Liver (tissue), 8 donors: ENCODE measurements at regions not wholly inside any gene's neighbourhood (a gene's known extent, or its start where the extent isn't known, plus 50 kb on each side); places are given as distances from the start of the nearest gene placed in this dataset.

Source experiments
- DNase-seq: peaks from one replicate; pipeline ENCODE4 v3.0.0-alpha.2; 2017; ENCODE audit warnings: low spot score
- H3K27ac ChIP-seq, 2 donors: one replicate each; pipeline ENCODE4 v1.7.0; 2013; ENCODE audit warnings: inconsistent platforms in 2 of 2, low read length in 2 of 2, control low read depth in 1 of 2, low read depth in 1 of 2, mild to moderate bottlenecking in 1 of 2
- H3K27me3 ChIP-seq, 4 donors: one replicate each; pipeline versions ENCODE4 v1.6.1 to v1.7.0; 2013; ENCODE audit warnings: low read length in 3 of 4, inconsistent platforms in 1 of 4, mild to moderate bottlenecking in 1 of 4, moderate library complexity in 1 of 4; ENCODE audit not compliant: control insufficient read depth in 4 of 4, insufficient read depth in 4 of 4
- H3K36me3 ChIP-seq, 4 donors: one replicate each; pipeline versions ENCODE4 v1.6.1 to v1.7.0; 2013; ENCODE audit warnings: low read length in 3 of 4, mild to moderate bottlenecking in 3 of 4, low read depth in 1 of 4, moderate library complexity in 1 of 4; ENCODE audit not compliant: control insufficient read depth in 4 of 4, insufficient read depth in 3 of 4
- H3K4me1 ChIP-seq, 4 donors: one replicate each; pipeline versions ENCODE4 v1.6.1 to v1.7.0; 2013; ENCODE audit warnings: low read length in 3 of 4, mild to moderate bottlenecking in 3 of 4, moderate library complexity in 1 of 4; ENCODE audit not compliant: control insufficient read depth in 4 of 4, insufficient read depth in 4 of 4
- H3K4me3 ChIP-seq, 3 donors: one replicate each; pipeline versions ENCODE4 v1.6.1 to v1.7.0; 2013; ENCODE audit warnings: low read length in 3 of 3, control low read depth in 1 of 3, low read depth in 1 of 3, mild to moderate bottlenecking in 1 of 3
- H3K9ac ChIP-seq, 2 donors: one replicate each; pipeline ENCODE4 v1.7.0; 2013; ENCODE audit warnings: low read length in 2 of 2, mild to moderate bottlenecking in 2 of 2, moderate library complexity in 2 of 2, control low read depth in 1 of 2, low read depth in 1 of 2
- H3K9me3 ChIP-seq, 4 donors: one replicate each; pipeline versions ENCODE4 v1.6.1 to v1.7.0; 2013; ENCODE audit warnings: low read length in 3 of 4; ENCODE audit not compliant: control insufficient read depth in 4 of 4
- EGR1 ChIP-seq, 2 donors: IDR thresholded peaks; 2 replicates each; pipeline ENCODE4 v1.6.1; 2016 to 2018; ENCODE audit warnings: antibody characterized with exemption in 2 of 2, low read depth in 2 of 2
- FOXA2 ChIP-seq: IDR thresholded peaks from 2 replicates; pipeline ENCODE4 v1.6.1; 2016; ENCODE audit warnings: antibody characterized with exemption
- HNF4A ChIP-seq, 2 donors: conservative IDR thresholded peaks; 2 replicates each; pipeline ENCODE4 v1.6.1; 2016; ENCODE audit warnings: antibody characterized with exemption in 2 of 2, mild to moderate bottlenecking in 2 of 2
- HNF4G ChIP-seq: IDR thresholded peaks from 2 replicates; pipeline ENCODE4 v1.6.1; 2016; ENCODE audit warnings: antibody characterized with exemption
- JUND ChIP-seq, 2 donors: IDR thresholded peaks; 2 replicates each; pipeline ENCODE4 v1.6.1; 2016; ENCODE audit warnings: antibody characterized with exemption in 2 of 2
- NR2F2 ChIP-seq: IDR thresholded peaks from 2 replicates; pipeline ENCODE4 v1.6.1; 2016; ENCODE audit warnings: antibody characterized with exemption
- RAD21 ChIP-seq, 2 donors: IDR thresholded peaks; 2 replicates each; pipeline ENCODE4 v1.6.1; 2016; ENCODE audit warnings: antibody characterized with exemption in 2 of 2, mild to moderate bottlenecking in 2 of 2
- RXRA ChIP-seq, 2 donors: IDR thresholded peaks; 2 replicates each; pipeline ENCODE4 v1.6.1; 2017 to 2018; ENCODE audit warnings: antibody characterized with exemption in 2 of 2, mild to moderate bottlenecking in 1 of 2
- SP1 ChIP-seq: IDR thresholded peaks from 2 replicates; pipeline ENCODE4 v1.6.1; 2018; ENCODE audit warnings: antibody characterized with exemption, mild to moderate bottlenecking
- TAF1 ChIP-seq: conservative IDR thresholded peaks from 2 replicates; pipeline ENCODE4 v1.6.1; 2016; ENCODE audit warnings: antibody characterized with exemption, mild to moderate bottlenecking
- YY1 ChIP-seq: IDR thresholded peaks from 2 replicates; pipeline ENCODE4 v1.6.1; 2016; ENCODE audit warnings: antibody characterized with exemption, mild to moderate bottlenecking
- WGBS: extraction: QIAGEN DNeasy Blood & Tissue Kit; methylation state at CpG from one replicate; pipeline ENCODE4 v1.1.7; 2013; 5-methylcytosine and 5-hydroxymethylcytosine counted together
- TF ChIP-seq, protein P1 (sequence below): IDR thresholded peaks from 2 replicates; pipeline ENCODE4 v1.6.1; 2016; ENCODE audit warnings: antibody characterized with exemption
- TF ChIP-seq, protein P2 (sequence below): IDR thresholded peaks from 2 replicates; pipeline ENCODE4 v1.6.1; 2016; ENCODE audit warnings: antibody characterized with exemption
- TF ChIP-seq, protein P3 (sequence below): fragments of 150-350 bp; IDR thresholded peaks from 2 replicates; pipeline ENCODE4 v1.5.1; 2017; ENCODE audit warnings: improper control_type of control experiment, low read depth, low read length; ENCODE audit not compliant: missing input control
- TF ChIP-seq, protein P4 (sequence below): IDR thresholded peaks from 2 replicates; pipeline ENCODE4 v1.6.1; 2016; ENCODE audit warnings: antibody characterized with exemption, mild to moderate bottlenecking
- donor health status: healthy.
- donor health status: healthy.
- donor health status: healthy.
- donor health status: healthy.
- donor health status: healthy.

DNA sequence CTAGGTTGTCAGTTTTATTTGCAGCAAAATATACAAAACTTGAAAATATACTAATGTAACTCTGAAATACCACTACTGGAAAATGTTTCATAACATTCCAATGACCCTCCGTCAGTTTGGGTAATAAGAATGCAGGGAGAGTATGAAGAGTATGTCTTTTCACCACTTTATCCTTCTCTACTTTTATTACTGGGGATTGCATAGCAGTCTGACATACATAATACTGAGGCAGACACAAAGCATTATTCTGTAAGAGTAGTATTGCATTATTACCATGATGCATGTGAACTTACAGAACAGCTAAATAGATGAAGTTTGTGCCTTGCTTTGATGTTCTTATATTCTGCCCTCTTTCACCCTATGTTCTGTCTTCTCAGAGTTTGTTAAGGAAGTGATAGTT, 151.8 kb upstream of the TPK1 start:
- TF ChIP-seq RXRA (IDR thresholded peaks at IDR 0.05): no peak
- no peak for TF ChIP-seq JUND (IDR thresholded peaks at IDR 0.05)
- no peak for TF ChIP-seq HNF4A (conservative IDR thresholded peaks at IDR 0.05)
- TF ChIP-seq YY1: no peak
- no peaks in the 10 kb centered on the region for H3K4me1 ChIP-seq
- WGBS: 74% methylated on average over 1 of the region's 1 CpG

DNA sequence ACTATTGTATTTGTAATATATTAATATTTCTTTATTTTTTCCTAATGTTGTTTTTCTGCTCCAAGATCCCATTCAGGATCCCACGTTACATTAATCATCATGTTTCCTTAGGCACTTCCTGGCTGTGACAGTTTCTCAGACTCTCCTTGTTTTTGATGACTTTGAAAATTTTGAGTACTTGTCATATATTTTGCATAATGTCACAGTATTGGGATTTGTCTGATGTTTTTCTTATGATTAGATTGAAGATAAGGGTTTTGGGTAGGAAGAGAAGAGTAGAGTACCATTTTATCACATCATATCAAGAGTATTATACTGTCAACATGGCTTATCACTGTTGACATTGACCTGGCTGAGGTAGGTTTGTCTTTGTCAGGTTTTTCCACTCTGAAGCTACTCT, 146.3 kb upstream of the TPK1 start:
- TF ChIP-seq TAF1 (no peak), JUND (IDR thresholded peaks at IDR 0.05) (no peak), HNF4G (no peak), NR2F2 (no peak), RXRA (IDR thresholded peaks at IDR 0.05) (no peak), SP1 (no peak), FOXA2 (no peak), HNF4A (conservative IDR thresholded peaks at IDR 0.05) (no peak), YY1 (no peak), RAD21 (IDR thresholded peaks at IDR 0.05) (no peak)
- TF ChIP-seq, protein P1, sequence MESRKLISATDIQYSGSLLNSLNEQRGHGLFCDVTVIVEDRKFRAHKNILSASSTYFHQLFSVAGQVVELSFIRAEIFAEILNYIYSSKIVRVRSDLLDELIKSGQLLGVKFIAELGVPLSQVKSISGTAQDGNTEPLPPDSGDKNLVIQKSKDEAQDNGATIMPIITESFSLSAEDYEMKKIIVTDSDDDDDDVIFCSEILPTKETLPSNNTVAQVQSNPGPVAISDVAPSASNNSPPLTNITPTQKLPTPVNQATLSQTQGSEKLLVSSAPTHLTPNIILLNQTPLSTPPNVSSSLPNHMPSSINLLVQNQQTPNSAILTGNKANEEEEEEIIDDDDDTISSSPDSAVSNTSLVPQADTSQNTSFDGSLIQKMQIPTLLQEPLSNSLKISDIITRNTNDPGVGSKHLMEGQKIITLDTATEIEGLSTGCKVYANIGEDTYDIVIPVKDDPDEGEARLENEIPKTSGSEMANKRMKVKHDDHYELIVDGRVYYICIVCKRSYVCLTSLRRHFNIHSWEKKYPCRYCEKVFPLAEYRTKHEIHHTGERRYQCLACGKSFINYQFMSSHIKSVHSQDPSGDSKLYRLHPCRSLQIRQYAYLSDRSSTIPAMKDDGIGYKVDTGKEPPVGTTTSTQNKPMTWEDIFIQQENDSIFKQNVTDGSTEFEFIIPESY: no peak
- Histone ChIP-seq H3K9ac (no peak overlapping the region), H3K27me3 (no peaks in the 10 kb centered on the region), H3K4me1 (no peaks in the 10 kb centered on the region), H3K36me3 (no peaks in the 10 kb centered on the region), H3K4me3 (no peak overlapping the region), H3K27ac (no peak overlapping the region), H3K9me3 (no peaks in the 10 kb centered on the region)
- 35% methylated on average over 1 of the region's 1 CpG for WGBS
- DNase-seq: no peak

More for the DNA sequence above, 151.8 kb upstream of the TPK1 start:
- H3K36me3 ChIP-seq: no peaks in the 10 kb centered on the region
- H3K27me3 ChIP-seq: no peaks in the 10 kb centered on the region
- H3K9me3 ChIP-seq: no peaks in the 10 kb centered on the region
- H3K9ac ChIP-seq: no peak overlapping the region
- H3K4me3 ChIP-seq: no peak overlapping the region
- H3K27ac ChIP-seq: no peak overlapping the region
- no peak for DNase-seq

DNA sequence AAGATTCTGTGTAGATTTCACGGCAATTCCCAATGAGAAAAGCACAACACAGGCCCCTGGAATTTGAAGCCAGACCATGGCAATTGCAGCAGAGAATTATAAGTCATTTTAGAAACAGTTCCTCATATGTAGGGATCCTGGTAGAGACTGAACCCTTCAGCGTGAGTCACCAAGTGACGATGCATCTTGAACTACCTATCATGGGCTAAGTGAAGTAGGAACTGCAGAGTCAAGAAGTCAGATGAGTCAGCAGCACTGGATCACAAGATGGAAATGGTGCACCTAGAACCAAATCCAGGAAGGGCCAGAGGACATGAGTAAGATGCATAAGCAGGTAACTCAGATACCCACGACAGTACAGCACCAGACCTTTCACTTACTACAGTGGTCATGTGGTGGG, 140.0 kb upstream of the TPK1 start:
- Histone ChIP-seq H3K36me3 (no peaks in the 10 kb centered on the region), H3K9ac (no peak overlapping the region), H3K4me3 (no peak overlapping the region), H3K9me3 (peaks cover 0 to 2% (median 0%) of the 10 kb centered on the region in 4 donors), H3K4me1 (no peaks in the 10 kb centered on the region), H3K27ac (no peak overlapping the region), H3K27me3 (peaks cover 0 to 3% (median 0%) of the 10 kb centered on the region in 4 donors)
- TF ChIP-seq, protein P1: no peak
- no peak for TF ChIP-seq SP1
- TF ChIP-seq, protein P2, sequence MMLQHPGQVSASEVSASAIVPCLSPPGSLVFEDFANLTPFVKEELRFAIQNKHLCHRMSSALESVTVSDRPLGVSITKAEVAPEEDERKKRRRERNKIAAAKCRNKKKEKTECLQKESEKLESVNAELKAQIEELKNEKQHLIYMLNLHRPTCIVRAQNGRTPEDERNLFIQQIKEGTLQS: no peak
- TF ChIP-seq JUND (IDR thresholded peaks at IDR 0.05): no peak
- TF ChIP-seq HNF4A (conservative IDR thresholded peaks at IDR 0.05): no peak
- TF ChIP-seq, protein P3, sequence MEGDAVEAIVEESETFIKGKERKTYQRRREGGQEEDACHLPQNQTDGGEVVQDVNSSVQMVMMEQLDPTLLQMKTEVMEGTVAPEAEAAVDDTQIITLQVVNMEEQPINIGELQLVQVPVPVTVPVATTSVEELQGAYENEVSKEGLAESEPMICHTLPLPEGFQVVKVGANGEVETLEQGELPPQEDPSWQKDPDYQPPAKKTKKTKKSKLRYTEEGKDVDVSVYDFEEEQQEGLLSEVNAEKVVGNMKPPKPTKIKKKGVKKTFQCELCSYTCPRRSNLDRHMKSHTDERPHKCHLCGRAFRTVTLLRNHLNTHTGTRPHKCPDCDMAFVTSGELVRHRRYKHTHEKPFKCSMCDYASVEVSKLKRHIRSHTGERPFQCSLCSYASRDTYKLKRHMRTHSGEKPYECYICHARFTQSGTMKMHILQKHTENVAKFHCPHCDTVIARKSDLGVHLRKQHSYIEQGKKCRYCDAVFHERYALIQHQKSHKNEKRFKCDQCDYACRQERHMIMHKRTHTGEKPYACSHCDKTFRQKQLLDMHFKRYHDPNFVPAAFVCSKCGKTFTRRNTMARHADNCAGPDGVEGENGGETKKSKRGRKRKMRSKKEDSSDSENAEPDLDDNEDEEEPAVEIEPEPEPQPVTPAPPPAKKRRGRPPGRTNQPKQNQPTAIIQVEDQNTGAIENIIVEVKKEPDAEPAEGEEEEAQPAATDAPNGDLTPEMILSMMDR: no peak
- no peak for TF ChIP-seq EGR1 (IDR thresholded peaks at IDR 0.05; ENCODE audit: low read depth in 2 of 2)
- TF ChIP-seq TAF1: no peak
- TF ChIP-seq YY1: no peak
- TF ChIP-seq FOXA2: no peak
- TF ChIP-seq HNF4G: no peak
- TF ChIP-seq, protein P4, sequence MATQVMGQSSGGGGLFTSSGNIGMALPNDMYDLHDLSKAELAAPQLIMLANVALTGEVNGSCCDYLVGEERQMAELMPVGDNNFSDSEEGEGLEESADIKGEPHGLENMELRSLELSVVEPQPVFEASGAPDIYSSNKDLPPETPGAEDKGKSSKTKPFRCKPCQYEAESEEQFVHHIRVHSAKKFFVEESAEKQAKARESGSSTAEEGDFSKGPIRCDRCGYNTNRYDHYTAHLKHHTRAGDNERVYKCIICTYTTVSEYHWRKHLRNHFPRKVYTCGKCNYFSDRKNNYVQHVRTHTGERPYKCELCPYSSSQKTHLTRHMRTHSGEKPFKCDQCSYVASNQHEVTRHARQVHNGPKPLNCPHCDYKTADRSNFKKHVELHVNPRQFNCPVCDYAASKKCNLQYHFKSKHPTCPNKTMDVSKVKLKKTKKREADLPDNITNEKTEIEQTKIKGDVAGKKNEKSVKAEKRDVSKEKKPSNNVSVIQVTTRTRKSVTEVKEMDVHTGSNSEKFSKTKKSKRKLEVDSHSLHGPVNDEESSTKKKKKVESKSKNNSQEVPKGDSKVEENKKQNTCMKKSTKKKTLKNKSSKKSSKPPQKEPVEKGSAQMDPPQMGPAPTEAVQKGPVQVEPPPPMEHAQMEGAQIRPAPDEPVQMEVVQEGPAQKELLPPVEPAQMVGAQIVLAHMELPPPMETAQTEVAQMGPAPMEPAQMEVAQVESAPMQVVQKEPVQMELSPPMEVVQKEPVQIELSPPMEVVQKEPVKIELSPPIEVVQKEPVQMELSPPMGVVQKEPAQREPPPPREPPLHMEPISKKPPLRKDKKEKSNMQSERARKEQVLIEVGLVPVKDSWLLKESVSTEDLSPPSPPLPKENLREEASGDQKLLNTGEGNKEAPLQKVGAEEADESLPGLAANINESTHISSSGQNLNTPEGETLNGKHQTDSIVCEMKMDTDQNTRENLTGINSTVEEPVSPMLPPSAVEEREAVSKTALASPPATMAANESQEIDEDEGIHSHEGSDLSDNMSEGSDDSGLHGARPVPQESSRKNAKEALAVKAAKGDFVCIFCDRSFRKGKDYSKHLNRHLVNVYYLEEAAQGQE: no peak
- TF ChIP-seq RXRA (IDR thresholded peaks at IDR 0.05): no peak
- DNase-seq: no peak
- 65% methylated on average over 4 of the region's 4 CpGs for WGBS
